HepG2 (cell line): ENCODE measurements at regions not wholly inside any gene's neighbourhood (a gene's known extent, or its start where the extent isn't known, plus 50 kb on each side); places are given as distances from the start of the nearest gene placed in this dataset.

Experiments
- BCL6 ChIP-seq: IDR thresholded peaks from 2 replicates; pipeline ENCODE4 v1.6.1; 2016; ENCODE audit warnings: missing genetic modification reagents, missing compliant biosample characterization
- CREM ChIP-seq, 2 experiments: sonication (generic) in 1 of 2; formaldehyde crosslinking in 1 of 2; IDR thresholded peaks; 2 replicates each; pipeline versions ENCODE4 v1.4.0 to v1.6.1; 2016 to 2020; ENCODE audit warnings: antibody characterized with exemption in 1 of 2, mild to moderate bottlenecking in 1 of 2, missing genetic modification reagents in 1 of 2
- FOSL2 ChIP-seq: sonication (generic); formaldehyde crosslinking; IDR thresholded peaks from 2 replicates; pipeline ENCODE4 v1.4.0; 2020; ENCODE audit warnings: missing genetic modification reagents
- FOXP4 ChIP-seq: sonication (generic); formaldehyde crosslinking; IDR thresholded peaks from 2 replicates; pipeline ENCODE4 v1.4.0; 2020; ENCODE audit warnings: missing genetic modification reagents
- HMG20B ChIP-seq: conservative IDR thresholded peaks from 2 replicates; pipeline ENCODE4 v1.6.1; 2016; ENCODE audit warnings: missing genetic modification reagents, missing compliant biosample characterization
- HNF4G ChIP-seq, 2 experiments: sonication (generic) in 1 of 2; formaldehyde crosslinking in 1 of 2; IDR thresholded peaks; 2 replicates each; pipeline versions ENCODE4 v1.4.0 to v1.6.1; 2011 to 2020; ENCODE audit warnings: borderline replicate concordance in 2 of 2, low read depth in 2 of 2, mild to moderate bottlenecking in 2 of 2, low read length in 1 of 2, missing genetic modification reagents in 1 of 2, moderate library complexity in 1 of 2
- HOXA3 ChIP-seq: sonication (generic); formaldehyde crosslinking; IDR thresholded peaks from 2 replicates; pipeline ENCODE4 v1.5.0; 2020; ENCODE audit warnings: missing genetic modification reagents
- HOXA7 ChIP-seq: sonication (generic); formaldehyde crosslinking; IDR thresholded peaks from 2 replicates; pipeline ENCODE4 v1.8.1; 2022; ENCODE audit warnings: mild to moderate bottlenecking, missing genetic modification reagents, moderate library complexity
- HOXD1 ChIP-seq: sonication (generic); formaldehyde crosslinking; IDR thresholded peaks from 2 replicates; pipeline ENCODE4 v1.5.0; 2020; ENCODE audit warnings: missing genetic modification reagents
- KLF15 ChIP-seq: sonication (generic); formaldehyde crosslinking; IDR thresholded peaks from 2 replicates; pipeline ENCODE4 v1.8.1; 2023; ENCODE audit warnings: borderline replicate concordance, mild to moderate bottlenecking, inconsistent platforms, missing genetic modification reagents, mixed read lengths
- MAX ChIP-seq: IDR thresholded peaks from 2 replicates; pipeline ENCODE4 v1.6.1; 2012; ENCODE audit warnings: inconsistent platforms
- MEIS1 ChIP-seq: sonication (generic); formaldehyde crosslinking; IDR thresholded peaks from 2 replicates; pipeline ENCODE4 v1.9.0; 2021; ENCODE audit warnings: mild to moderate bottlenecking, missing genetic modification reagents, moderate library complexity, borderline replicate concordance
- MTA3 ChIP-seq: sonication (generic); formaldehyde crosslinking; IDR thresholded peaks from 2 replicates; pipeline ENCODE4 v1.4.0; 2020; ENCODE audit warnings: missing genetic modification reagents
- SRY ChIP-seq: sonication (generic); formaldehyde crosslinking; IDR thresholded peaks from 2 replicates; pipeline ENCODE4 v1.8.0; 2022; ENCODE audit warnings: mild to moderate bottlenecking, missing genetic modification reagents
- TEAD2 ChIP-seq: sonication (generic); formaldehyde crosslinking; IDR thresholded peaks from 2 replicates; pipeline ENCODE4 v1.9.0; 2021; ENCODE audit warnings: missing genetic modification reagents
- ZFY ChIP-seq: sonication (generic); formaldehyde crosslinking; IDR thresholded peaks from 2 replicates; pipeline ENCODE4 v1.4.0; 2020; ENCODE audit warnings: missing genetic modification reagents
- ZFYVE20 ChIP-seq: sonication (generic); formaldehyde crosslinking; IDR thresholded peaks from 2 replicates; pipeline ENCODE4 v1.8.0; 2023; ENCODE audit warnings: low read depth, mild to moderate bottlenecking, moderate library complexity, missing genetic modification reagents, borderline replicate concordance
- ZNF274 ChIP-seq: sonication (generic); formaldehyde crosslinking; IDR thresholded peaks from 2 replicates; pipeline ENCODE4 v1.5.1; 2020; ENCODE audit warnings: mild to moderate bottlenecking, missing genetic modification reagents
- ZNF430 ChIP-seq: sonication (generic); formaldehyde crosslinking; IDR thresholded peaks from 2 replicates; pipeline ENCODE4 v1.9.0; 2021; ENCODE audit warnings: mild to moderate bottlenecking, missing genetic modification reagents
- ZNF510 ChIP-seq: sonication (generic); formaldehyde crosslinking; IDR thresholded peaks from 2 replicates; pipeline ENCODE4 v1.4.0; 2020; ENCODE audit warnings: low read depth, mild to moderate bottlenecking, missing genetic modification reagents
- ZNF530 ChIP-seq: sonication (generic); formaldehyde crosslinking; IDR thresholded peaks from 2 replicates; pipeline ENCODE4 v1.5.0; 2020; ENCODE audit warnings: low read depth, mild to moderate bottlenecking, missing genetic modification reagents
- ZNF556 ChIP-seq: sonication (generic); formaldehyde crosslinking; IDR thresholded peaks from 2 replicates; pipeline ENCODE4 v1.4.0; 2020; ENCODE audit warnings: mild to moderate bottlenecking, missing genetic modification reagents, borderline replicate concordance
- ZNF574 ChIP-seq: sonication (generic); formaldehyde crosslinking; IDR thresholded peaks from 2 replicates; pipeline ENCODE4 v1.4.0; 2020; ENCODE audit warnings: missing genetic modification reagents
- ZNF737 ChIP-seq: sonication (generic); formaldehyde crosslinking; IDR thresholded peaks from 2 replicates; pipeline ENCODE4 v1.5.0; 2020; ENCODE audit warnings: missing genetic modification reagents, mild to moderate bottlenecking, borderline replicate concordance
- ZNF891 ChIP-seq: sonication (generic); formaldehyde crosslinking; IDR thresholded peaks from 2 replicates; pipeline ENCODE4 v1.5.0; 2020; ENCODE audit warnings: mild to moderate bottlenecking, missing genetic modification reagents

- TF ChIP-seq HMG20B (CRISPR knock-in tag) (0 out of 2 replicates have a peak, but pooled peaks have one; percentile 38), CREM (IDR thresholded peaks at IDR 0.05) (0 out of 2 replicates have a peak, but pooled peaks have one; percentile 13), CREM (CRISPR knock-in tag; IDR thresholded peaks at IDR 0.05) (no peak), ZNF574 (CRISPR knock-in tag) (0 out of 2 replicates have a peak, but pooled peaks have one; percentile 20), ZFYVE20 (CRISPR knock-in tag) (no peak), HOXA3 (CRISPR knock-in tag) (peak; percentile 47; the same call in 1 of the 2 replicates), BCL6 (CRISPR knock-in tag) (no peak), ZNF274 (0 out of 2 replicates have a peak, but pooled peaks have one; percentile 6), HNF4G (IDR thresholded peaks at IDR 0.05; ENCODE audit: borderline replicate concordance, low read depth, low read length) (peak; percentile 60), HNF4G (CRISPR knock-in tag; IDR thresholded peaks at IDR 0.05; ENCODE audit: borderline replicate concordance, low read depth) (no peak), ZFY (CRISPR knock-in tag) (peak; percentile 34; the same call in 1 of the 2 replicates), FOSL2 (CRISPR knock-in tag) (0 out of 2 replicates have a peak, but pooled peaks have one; percentile 28), MEIS1 (CRISPR knock-in tag) (0 out of 2 replicates have a peak, but pooled peaks have one; percentile 36), MTA3 (no peak), ZNF530 (CRISPR knock-in tag) (no peak), ZNF737 (0 out of 2 replicates have a peak, but pooled peaks have one; percentile 28), ZNF891 (CRISPR knock-in tag) (0 out of 2 replicates have a peak, but pooled peaks have one; percentile 20), ZNF430 (CRISPR knock-in tag) (peak; percentile 60; the same call in 1 of the 2 replicates), TEAD2 (CRISPR knock-in tag) (peak; percentile 61; the same call in 1 of the 2 replicates), HOXD1 (CRISPR knock-in tag) (no peak), ZNF556 (CRISPR knock-in tag) (0 out of 2 replicates have a peak, but pooled peaks have one; percentile 47), FOXP4 (CRISPR knock-in tag) (0 out of 2 replicates have a peak, but pooled peaks have one; percentile 12), ZNF510 (CRISPR knock-in tag) (no peak), SRY (CRISPR knock-in tag) (no peak), HOXA7 (CRISPR knock-in tag) (no peak), KLF15 (no peak), MAX (peak; percentile 74)
Observed at GRCh38 chr20:57108742-57109570, 157.5 kb downstream of the BMP7 start (continued).
